Stimulated activated CD8-positive, alpha-beta memory T cell treated with anti-CD3 and anti-CD28 coated beads, Interleukin-4, amount 100 ng/mL, for 24 hours (primary cell): ENCODE measurements at regions not wholly inside any gene's neighbourhood (a gene's known extent, or its start where the extent isn't known, plus 50 kb on each side); places are given as distances from the start of the nearest gene placed in this dataset.

Experiments used
- DNase-seq: peaks from one replicate; pipeline ENCODE4 v3.0.0-alpha.2; 2020; ENCODE audit warnings: low read depth

DNA sequence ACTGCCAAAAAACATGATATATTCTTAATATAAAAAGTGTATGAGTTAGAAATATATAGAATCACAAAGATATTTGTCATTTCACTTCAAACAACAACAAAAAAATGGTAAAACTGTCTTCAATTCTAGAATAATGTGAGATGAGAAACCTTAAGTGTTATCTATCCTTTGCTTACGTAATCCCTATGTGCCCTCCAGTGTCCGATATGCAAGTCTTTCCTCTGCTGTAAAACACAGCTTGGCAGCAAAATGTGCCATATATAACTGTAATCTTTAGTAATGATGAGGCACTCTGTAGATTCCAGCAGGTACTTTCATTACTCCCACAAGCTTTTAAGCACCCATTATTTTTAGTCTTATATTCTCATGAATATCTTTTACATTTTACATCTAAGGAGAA lies 555.1 kb upstream of the FRG1 start:
- DNase-seq = no peak

DNA sequence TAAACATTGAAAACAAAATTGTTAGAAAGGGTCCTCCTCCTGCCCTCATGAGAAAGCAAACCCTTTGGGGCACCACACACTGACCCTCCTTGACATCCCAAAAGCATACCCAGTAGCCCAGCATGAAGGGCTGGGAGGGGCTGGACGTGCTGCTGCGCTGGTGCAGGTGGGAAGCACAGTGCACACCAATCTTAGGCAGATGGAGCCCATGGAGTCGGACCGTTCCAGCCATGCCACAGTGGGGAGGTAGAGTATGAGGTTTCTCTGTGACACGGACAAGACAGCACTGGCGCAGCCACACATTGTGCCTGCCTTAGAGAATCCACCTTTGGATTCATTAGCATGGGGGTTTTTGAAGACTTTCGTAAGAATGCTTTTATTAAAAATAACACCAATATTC lies 544.2 kb upstream of the FRG1 start:
- no peak for DNase-seq

DNA sequence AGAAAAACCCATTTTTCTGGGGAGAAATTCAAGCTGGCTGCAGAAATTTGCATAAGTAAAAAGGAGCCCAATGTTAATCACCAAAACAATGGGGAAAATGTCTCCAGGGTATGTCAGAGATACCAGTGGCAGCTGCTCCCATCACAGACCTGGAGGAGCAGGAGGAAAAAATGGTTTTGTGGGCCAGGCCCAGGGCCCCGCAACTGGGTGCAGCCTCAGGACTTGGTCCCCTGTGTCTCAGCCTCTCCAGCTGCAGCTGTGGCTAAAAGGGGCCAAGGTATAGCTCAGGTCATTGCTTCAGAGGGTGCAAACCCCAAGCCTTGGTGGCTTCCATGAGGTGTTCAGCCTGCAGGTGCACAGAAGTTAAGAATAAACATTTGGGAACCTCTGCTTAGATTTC lies 536.4 kb upstream of the FRG1 start:
- no peak for DNase-seq

DNA sequence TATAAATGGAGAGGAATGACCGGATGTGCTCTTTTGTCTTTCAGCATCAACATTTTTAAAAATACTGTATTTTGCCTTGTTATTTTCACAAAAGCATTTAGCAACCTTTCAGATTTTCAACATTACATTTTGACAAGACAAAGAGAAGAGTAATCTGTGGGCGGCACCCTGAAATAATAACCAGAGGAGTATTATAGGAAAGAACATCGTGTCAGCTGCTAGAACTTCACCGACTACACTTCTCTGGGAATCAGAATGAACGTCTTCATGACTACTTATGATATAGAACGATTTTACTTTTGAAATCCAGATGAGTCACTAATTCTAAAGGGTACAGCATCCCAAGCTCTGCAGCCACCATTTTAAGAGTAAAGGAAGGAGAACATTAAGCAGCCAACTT lies 531.5 kb upstream of the FRG1 start:
- no peak for DNase-seq

DNA sequence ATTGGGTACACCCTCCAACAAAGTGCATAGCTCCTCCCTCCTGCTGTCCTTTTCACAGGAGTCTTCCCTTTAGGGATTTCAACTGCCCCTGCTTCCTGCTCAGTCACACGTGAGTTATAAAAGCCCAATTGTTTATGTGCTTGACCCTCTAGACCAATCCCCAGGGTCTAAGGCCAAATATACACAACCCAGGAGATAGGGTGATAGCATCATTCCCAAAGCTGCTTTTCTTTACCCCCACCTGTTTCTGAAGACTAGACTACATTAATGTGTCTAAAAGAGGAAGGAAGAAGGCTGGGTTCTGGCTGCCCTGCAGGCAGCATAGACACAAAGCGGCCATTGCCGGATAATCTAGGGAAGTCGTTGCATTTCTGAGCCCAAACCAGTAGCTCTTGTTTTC lies 526.7 kb upstream of the FRG1 start:
- no peak for DNase-seq

DNA sequence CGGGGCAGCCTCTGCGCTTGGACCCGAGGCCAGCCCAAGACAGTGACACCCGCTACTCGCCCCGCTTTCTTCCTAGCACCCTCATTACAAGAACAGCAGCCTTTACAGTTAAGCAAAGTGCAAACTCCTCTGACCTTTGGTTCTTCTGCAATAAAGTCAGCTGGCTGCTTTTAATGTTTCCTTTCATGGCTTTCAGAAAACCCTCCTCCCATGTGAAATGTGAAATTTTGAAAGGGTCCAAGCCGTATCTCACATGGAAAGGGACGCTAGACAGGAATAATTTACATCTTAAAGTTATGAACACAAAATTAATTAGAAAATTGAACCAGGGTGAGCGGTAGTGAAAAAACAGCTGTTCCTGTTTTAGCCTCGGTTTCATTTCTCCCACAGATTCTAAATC lies 520.1 kb upstream of the FRG1 start:
- DNase-seq = no peak

DNA sequence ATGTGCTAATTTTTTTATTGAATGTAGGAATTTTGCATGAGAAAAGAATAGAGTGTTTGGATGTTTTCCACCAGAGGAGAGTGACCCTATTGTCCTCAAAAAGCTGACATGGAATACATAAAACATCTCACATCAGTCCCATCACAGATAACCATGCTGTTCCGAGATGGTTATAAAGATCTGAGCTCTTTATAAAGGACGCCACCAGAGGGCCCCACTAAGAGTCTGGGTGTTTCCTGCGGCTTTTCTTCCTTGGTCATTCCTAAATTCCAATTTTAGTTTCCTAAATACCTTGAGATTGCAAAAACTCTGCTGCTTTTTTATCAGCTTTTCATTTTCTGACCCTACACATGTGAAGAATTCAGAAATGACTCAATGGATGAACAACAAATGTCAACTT lies 504.5 kb upstream of the FRG1 start:
- DNase-seq = no peak

DNA sequence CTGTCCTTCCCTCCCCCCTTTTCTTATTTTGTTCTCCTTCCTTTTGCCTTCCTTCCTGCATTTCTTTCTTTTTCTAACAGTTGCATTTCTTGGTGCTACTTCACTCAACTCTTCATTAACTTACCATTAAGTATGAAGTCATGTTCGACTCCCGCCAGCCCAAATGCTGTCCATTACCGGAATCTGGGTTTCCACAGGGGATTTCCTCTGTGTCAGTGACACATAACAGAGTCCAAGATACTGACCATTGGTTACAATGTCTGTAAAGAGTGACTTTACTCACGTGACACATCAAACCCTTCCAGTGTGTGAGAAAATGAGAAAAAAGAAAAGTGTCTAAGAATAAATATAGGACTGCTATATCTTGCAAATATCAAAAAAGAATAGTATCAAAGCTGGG lies 500.0 kb upstream of the FRG1 start:
- DNase-seq = no peak

DNA sequence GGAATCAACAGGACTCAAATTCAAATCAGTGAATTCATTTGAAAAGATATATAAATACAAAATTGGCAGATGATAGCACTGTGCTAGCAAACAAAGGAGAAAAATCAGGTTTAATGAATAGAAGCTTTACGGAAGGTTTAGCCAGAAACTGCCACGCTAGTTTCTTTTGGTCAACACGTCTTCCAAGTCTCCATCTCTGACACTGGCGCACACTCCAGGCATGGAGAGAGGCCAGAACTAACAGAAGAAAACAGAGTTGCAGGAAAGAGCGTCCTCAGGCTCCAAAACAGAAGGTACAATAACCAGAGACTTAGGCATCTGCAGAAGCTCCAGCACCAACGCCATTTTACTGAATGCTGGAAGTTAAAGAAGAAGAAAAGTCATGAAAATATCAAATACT lies 497.3 kb upstream of the FRG1 start:
- no peak for DNase-seq

DNA sequence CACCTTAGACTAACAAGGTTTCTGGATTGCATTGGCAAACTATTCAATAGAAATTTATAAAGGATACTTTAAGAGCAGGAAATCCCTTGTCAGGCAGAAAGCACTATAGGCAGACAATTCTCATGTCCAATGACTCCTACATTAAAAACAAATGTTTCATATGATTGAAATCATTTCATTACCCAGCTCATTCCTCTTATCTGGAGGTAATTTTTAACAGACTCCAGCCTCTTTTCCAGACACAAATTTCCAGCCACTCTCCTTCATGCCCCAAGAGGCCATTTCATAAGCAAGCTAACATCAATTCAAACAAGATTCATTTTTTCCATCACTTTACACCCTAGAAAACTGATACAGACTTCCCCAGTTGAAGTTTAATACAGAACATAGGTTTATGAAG lies 495.1 kb upstream of the FRG1 start:
- no peak for DNase-seq

DNA sequence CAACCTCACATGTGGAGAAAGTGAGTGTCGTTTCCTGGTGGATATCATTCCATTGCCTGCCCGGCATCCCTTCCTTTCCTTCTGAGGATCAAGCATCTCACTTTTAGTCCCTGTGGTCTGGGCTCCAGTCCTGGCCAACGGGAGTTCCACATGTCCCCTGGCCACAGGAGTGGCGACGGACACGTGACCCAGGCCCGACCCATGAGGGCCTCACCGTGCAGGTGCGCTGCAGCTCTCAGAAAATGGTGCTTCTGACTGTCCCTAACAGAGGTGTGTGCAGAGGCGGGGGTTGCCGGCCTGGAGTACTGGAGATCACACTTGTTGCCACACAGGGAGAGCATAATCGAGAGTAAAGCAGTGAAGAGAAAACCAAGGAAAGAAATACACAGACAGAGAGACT lies 476.9 kb upstream of the FRG1 start:
- DNase-seq = no peak

DNA sequence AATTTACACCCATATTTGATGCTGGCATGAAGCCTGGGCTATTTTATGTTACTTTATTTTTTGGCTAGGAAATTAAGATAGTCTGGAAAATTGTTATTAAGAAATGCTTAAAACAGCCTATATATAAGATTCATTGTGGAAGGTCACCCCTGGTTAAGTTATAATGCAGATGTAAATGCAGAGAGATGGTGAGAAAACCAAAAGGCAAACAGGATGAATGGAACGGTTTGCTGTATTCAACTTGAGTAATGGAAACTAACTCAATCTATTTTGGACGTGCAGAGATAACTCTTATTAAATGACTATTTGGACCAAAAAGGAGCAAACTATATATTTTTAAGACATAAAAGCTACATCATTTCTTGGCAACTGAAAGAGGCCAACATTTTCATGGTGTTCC lies 446.3 kb upstream of the FRG1 start:
- DNase-seq = no peak

DNA sequence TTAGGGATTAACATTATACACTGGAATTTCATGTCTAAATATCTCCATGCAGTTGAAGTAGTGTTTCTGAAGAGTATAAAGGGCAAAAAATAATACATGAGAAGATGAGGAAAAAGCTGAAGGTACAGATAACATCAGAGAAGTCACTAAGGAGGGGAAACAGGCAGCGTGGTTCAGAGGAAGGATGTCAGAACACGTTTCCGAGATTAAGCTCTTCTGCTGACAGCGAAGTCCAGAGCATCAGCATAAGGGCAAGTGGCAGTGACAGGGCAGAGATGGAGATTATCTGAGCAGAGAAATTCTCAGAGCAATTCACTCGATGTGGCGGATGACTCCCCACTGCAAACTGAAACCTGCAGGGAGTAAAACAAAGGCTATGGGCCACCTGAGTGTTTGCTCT lies 443.2 kb upstream of the FRG1 start:
- DNase-seq = no peak

DNA sequence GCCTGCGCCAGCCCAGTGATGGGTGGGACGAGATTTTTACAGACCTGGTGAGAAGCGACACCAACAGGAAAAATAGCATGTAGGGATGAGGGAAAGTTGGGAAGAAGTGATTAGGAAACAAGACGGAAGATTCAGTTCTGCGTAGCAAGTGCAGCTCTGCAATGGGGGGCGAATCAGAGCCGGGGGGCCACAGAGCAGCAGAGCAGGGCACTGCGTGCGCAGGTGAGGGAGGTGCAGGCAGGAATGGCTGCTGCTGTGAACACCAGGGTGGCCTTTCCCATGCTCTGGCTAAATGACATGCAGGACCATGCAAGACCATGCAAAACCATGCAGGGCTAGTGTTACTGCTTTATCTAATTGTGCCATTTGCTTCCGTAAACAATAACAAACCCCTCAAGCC lies 442.7 kb upstream of the FRG1 start:
- DNase-seq = no peak

DNA sequence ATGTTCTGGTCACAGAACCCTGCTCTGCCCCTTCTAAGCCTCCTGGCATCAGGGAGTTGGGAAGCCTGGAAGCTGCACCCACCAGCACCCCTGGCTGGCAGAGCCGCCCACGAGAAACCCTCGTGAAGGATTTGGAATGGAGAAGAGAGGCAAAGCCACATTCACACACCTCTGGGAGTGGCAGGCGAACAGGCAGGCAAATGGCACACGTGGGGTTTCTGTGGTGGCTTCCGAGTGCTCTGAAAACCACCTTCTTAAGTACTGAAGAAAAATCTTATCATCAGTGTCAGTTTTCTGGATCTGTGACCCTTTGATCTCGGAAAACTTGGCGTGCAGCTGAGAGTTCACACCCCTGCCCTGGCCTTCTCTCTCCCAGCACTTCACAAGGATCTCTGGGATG lies 442.2 kb upstream of the FRG1 start:
- no peak for DNase-seq

DNA sequence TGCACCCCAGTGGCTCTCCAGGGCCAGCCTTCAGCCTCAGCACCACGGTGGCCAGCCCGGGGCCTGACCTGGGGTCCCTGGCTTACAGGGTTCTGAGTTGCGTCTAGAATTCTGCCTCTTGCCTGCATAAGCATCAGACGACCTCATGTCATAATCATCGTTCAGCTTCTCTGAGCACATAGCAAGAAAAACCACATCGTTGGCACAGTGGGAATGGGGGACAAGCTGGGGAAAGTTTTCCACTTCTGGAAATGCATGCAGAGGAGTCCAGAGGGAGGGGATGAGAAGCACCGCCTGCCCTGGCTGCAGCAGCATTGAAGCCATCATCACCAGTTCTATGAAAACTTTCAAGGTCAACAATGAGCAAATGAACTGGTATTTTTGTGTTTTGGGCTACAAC lies 441.0 kb upstream of the FRG1 start:
- DNase-seq = no peak

DNA sequence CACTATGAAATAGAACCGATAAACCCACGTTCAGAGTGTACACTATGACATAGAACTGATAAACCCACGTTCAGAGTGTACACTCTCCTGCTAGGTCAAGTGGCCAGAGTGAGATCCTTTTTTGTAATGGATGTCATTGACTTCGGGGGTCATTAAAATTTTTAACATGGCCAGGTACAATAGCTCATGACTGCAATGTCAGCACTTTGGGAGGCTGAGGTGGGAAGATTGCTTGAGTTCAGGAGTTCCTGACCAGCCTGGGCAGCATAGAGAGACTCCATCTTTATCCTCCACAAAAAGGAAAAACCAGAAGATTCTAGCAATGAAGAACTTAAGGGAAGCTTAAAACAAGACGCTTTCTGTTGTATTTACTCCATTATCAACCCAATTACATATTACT lies 439.7 kb upstream of the FRG1 start:
- DNase-seq = no peak

DNA sequence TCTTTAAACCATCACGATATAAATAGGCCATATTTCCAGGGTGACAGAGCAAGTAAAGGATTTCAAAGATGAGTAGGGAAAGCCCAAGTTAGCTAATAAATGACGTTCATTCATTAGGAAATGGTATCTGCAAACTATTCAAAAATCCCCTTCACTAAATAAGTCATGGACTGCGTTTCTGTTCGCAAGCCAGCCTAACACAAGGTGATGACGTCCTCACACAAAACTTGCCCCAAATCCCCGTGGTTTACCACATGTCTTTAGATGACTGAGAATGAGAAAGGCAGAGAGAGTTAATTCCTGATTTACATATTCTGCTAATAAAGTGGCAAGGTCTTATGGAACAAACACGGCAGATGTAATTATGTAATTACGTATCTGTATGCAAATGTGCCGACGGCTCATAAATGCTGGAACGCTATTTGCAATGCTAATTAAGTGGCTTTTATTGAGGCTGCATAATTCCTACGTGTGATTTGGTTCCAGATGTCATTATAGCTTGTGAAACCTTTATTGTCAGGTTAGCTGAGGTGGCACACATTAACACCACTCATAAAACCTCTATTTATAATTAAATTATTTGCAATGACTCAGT lies 437.7 kb upstream of the FRG1 start:
- DNase-seq = no peak

DNA sequence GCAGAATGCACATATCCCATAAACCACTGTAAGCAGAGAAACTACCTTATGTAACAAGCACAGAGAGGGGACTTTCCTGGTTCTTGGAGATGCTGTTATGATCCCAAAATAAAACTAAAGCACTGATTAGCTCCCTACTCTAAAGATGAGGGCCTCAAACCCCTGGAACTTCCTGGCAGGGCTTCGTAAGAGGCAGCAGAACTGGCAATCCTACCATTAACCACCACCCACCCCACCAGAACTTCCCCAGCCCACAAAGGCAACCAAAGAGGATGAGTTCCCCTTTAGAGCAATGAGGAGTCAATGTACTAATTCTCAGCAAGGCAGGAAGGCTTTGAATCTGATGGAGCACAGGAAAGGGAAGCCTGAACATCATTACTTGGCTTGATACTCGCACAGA lies 436.5 kb upstream of the FRG1 start:
- no peak for DNase-seq

DNA sequence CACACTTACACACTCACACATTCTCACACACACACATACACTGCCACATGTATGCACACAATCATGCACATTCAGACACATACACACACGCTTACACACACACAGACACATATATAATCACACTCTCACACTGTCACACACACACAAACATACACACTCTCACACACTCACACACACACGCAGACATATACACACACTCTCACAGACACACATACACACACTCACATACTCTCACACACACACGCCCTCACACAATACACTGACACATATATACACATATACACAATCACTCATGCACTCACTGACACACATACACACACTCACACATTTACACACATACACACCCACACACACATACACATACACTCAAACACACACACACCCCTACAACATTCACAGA lies 435.3 kb upstream of the FRG1 start:
- no peak for DNase-seq

DNA sequence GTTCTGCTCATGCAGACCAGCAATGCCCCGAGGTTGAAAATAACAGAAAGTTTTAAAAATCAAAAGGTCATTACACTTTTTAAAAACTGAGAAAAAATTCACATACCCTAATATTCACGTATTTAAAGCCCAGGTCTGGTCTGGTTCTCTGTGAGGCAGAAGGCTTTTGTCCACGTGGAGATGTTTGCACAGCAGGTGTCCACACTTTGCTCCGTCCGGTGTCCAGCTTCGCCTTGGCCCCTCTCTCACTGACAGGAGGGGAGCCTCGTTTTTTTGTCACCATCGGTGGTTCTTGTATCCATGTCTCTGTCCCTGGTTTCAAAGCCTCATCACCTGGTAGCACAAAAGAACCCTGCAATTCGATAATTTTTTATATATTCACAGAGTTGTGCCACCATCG lies 434.6 kb upstream of the FRG1 start:
- DNase-seq = no peak

DNA sequence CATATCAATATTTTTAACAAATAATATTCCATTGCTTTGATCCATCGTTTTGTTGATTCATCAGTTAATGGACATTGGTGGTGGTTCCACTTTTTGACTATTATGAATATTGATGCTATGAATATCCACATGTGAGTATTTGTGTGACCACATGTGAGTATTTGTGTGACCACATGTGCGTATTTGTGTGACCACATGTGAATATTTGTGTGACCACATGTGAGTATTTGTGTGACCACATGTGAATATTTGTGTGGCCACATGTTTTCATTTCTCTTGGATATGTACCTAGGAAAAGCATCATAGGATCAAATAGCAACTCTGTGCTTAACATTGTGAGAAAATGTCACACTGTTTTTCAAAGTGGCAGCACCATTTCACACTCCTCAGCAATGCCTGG lies 433.6 kb upstream of the FRG1 start:
- no peak for DNase-seq

DNA sequence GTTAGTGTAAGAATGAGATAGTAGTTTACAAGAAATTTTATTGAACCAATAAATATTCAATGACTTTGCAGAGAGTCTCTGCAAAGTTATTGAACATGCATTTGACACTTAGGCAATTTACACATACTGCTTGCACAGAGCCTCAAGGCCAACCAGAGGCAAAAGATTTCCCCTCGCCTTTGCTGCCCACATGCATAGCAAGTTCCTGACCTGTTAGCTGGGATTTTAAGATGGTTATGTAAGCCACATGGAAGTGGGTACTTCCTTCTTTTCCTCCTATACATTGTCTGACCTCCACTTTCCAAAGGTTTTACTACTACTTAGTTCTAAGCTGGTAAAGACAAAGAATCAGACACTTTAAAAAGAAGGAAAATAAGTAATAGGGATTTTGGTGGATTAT lies 430.1 kb upstream of the FRG1 start:
- no peak for DNase-seq

DNA sequence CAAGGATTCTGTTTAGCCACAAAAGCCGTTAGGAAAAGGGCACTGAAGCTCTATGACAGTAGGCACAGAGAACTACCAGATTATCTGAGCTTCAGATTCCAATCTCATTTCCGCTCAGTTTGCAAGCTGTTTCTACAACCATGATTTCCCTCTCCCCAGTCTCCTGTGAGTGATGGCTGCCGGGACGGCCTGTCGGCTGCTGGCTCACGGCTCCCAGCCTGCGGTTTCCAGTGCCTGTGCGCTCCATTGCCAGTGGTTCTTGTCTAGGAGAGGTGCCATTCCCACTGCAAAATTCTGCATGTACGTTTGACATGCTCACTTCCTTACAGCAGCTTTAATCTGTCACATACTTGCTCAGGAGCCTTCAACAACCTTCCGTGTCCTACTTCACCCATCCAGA lies 429.1 kb upstream of the FRG1 start:
- no peak for DNase-seq

DNA sequence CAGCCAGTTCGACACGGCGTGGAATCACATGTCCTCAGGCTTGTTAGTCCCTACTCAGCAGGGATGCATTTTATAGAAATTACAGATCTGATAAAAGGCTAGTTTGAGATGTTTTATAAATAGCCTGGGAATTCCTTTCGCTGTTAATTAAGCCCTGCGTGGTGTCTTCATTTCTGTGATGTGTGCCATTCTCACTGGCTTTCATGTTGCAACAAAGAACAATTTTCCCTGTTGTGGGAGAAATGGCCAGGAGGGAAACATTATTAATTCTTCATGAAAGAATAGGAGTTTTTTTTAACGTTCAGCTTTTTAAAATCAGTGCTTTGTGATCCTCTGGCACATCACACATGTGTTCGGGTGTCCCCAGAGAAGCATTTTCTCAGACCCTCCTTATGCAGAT lies 427.3 kb upstream of the FRG1 start:
- no peak for DNase-seq
